ENCODE measurements at regions not wholly inside any gene's neighbourhood (a gene's known extent, or its start where the extent isn't known, plus 50 kb on each side); places are given as distances from the start of the nearest gene placed in this dataset.

GRCh38 chr12:75635606-75636444 is 124.4 kb upstream of the KRR1 start:
- CTCF ChIA-PET = no interaction called here
- no peak for ATAC-seq (ENCODE audit: low read depth)
- Mint-ChIP-seq H3K4me1 (peaks cover 4% of the 10 kb centered on the region), H3K36me3 (ENCODE audit: low read depth) (no peaks in the 10 kb centered on the region), H3K27ac (no peak overlapping the region), H3K9me3 (no peaks in the 10 kb centered on the region), H3K27me3 (peaks cover 3% of the 10 kb centered on the region), H3K4me3 (no peak overlapping the region)
- intact Hi-C loops (cut with micrococcal nuclease) = no loop called here
- DNase-seq = no peak
- TF ChIP-seq CTCF (IDR thresholded peaks at IDR 0.05) = no peak
- POLR2A ChIA-PET = no interaction called here

- Mint-ChIP-seq H3K9me3 (peaks cover 3% of the 10 kb centered on the region), H3K27ac (no peak overlapping the region), H3K27me3 (peaks cover 3% of the 10 kb centered on the region), H3K4me3 (no peak overlapping the region), H3K36me3 (ENCODE audit: low read depth) (no peaks in the 10 kb centered on the region), H3K4me1 (no peaks in the 10 kb centered on the region)
- no peak for TF ChIP-seq CTCF (IDR thresholded peaks at IDR 0.05)
- ATAC-seq (ENCODE audit: low read depth) = no peak
- POLR2A ChIA-PET = no interaction called here
- intact Hi-C loops (cut with micrococcal nuclease) = no loop called here
- DNase-seq = no peak
- CTCF ChIA-PET = no interaction called here
These were observed 123.1 kb upstream of the KRR1 start for GRCh38 chr12:75634244-75635222.

DNA sequence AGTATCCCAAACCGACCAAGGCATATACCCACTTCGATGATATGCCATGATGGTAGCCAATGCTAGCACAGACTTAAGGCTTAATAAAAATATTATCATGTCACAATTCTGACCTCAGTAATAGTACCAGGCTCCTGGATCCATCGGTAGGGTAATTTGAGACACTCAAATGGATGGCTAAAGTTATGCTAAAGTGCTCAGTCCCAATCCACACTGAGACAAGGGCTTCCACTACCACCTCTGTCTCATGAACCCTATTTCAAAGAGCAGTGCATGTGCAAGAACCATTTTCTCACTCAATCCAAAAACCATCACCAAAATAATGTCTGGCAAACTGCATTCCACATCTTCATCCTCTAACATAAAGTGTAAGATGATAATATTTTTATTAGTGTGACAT is 122.4 kb upstream of the KRR1 start:
- POLR2A ChIA-PET = no interaction called here
- CTCF ChIA-PET = no interaction called here
- H3K9me3 Mint-ChIP-seq = peaks cover 3% of the 10 kb centered on the region
- peaks cover 3% of the 10 kb centered on the region for H3K27me3 Mint-ChIP-seq
- H3K27ac Mint-ChIP-seq = no peak overlapping the region
- ATAC-seq (ENCODE audit: low read depth) (no peak), DNase-seq (no peak)
- no peaks in the 10 kb centered on the region for H3K36me3 Mint-ChIP-seq (ENCODE audit: low read depth)
- TF ChIP-seq CTCF (IDR thresholded peaks at IDR 0.05) = no peak
- intact Hi-C loops (cut with micrococcal nuclease) = no loop called here
- H3K4me3 Mint-ChIP-seq = no peak overlapping the region
- H3K4me1 Mint-ChIP-seq = no peaks in the 10 kb centered on the region

- no peak for DNase-seq
- intact Hi-C loops (cut with micrococcal nuclease) = no loop called here
- no peak for TF ChIP-seq CTCF (IDR thresholded peaks at IDR 0.05)
- ChIA-PET POLR2A (no interaction called here), CTCF (no interaction called here)
- H3K4me3 Mint-ChIP-seq = no peak overlapping the region
- H3K36me3 Mint-ChIP-seq (ENCODE audit: low read depth) = no peaks in the 10 kb centered on the region
- no peak for ATAC-seq (ENCODE audit: low read depth)
- no peaks in the 10 kb centered on the region for H3K4me1 Mint-ChIP-seq
- no peak overlapping the region for H3K27ac Mint-ChIP-seq
- H3K9me3 Mint-ChIP-seq = peaks cover 3% of the 10 kb centered on the region
- peaks cover 3% of the 10 kb centered on the region for H3K27me3 Mint-ChIP-seq
These were observed 121.0 kb upstream of the KRR1 start for GRCh38 chr12:75632442-75632841.

DNA sequence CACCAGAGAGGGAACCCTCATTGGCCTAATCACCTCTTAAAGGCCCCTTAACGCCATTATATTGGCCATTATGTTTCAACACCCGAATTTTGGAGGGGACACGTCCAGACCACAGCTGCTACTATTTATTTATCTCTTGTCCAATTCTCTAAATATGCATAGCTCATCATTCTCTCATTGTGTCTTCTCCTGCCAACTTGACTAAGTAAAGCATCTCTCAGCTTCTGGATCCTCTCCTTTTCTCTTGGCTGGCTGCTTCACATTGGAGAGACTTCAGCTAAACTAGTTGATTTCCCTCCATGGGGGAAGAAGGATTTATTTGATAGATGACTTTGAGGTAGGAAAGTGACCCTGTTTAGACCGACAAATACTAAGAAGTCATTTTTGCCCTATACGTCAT is 120.4 kb upstream of the KRR1 start:
- ATAC-seq (ENCODE audit: low read depth) (no peak), DNase-seq (no peak)
- no peak overlapping the region for H3K4me3 Mint-ChIP-seq
- peaks cover 3% of the 10 kb centered on the region for H3K9me3 Mint-ChIP-seq
- H3K27ac Mint-ChIP-seq = no peak overlapping the region
- peaks cover 3% of the 10 kb centered on the region for H3K27me3 Mint-ChIP-seq
- ChIA-PET POLR2A (no interaction called here), CTCF (no interaction called here)
- no peaks in the 10 kb centered on the region for H3K36me3 Mint-ChIP-seq (ENCODE audit: low read depth)
- no peak for TF ChIP-seq CTCF (IDR thresholded peaks at IDR 0.05)
- intact Hi-C loops (cut with micrococcal nuclease) = no loop called here
- no peaks in the 10 kb centered on the region for H3K4me1 Mint-ChIP-seq
